Stimulated activated CD4-positive, alpha-beta T cell treated with anti-CD3 and anti-CD28 coated beads, Interleukin-4, amount 100 ng/mL, for 48 hours (primary cell): ENCODE measurements at regions not wholly inside any gene's neighbourhood (a gene's known extent, or its start where the extent isn't known, plus 50 kb on each side); places are given as distances from the start of the nearest gene placed in this dataset.

Source experiments
- DNase-seq, 2 donors: peaks; one replicate each; pipeline ENCODE4 v3.0.0-alpha.2; 2020; ENCODE audit warnings: low read depth in 2 of 2

GRCh38 chr15:92565351-92566125 lies 90.0 kb downstream of the FAM174B start:
- no peak for DNase-seq

GRCh38 chr15:92561754-92562153 lies 93.8 kb downstream of the FAM174B start:
- DNase-seq: no peak

- DNase-seq: no peak
Observed at GRCh38 chr15:92553317-92553716, 102.3 kb downstream of the FAM174B start.

- DNase-seq: no peak
Observed at GRCh38 chr15:92545996-92546395, 109.6 kb downstream of the FAM174B start.

- DNase-seq: no peak
Observed at GRCh38 chr15:92541291-92542200, 114.0 kb downstream of the FAM174B start.

GRCh38 chr15:92538115-92538514 lies 117.5 kb downstream of the FAM174B start:
- no peak for DNase-seq

- no peak for DNase-seq
Observed at GRCh38 chr15:92533298-92533697, 122.3 kb downstream of the FAM174B start.

GRCh38 chr15:92531406-92531805 lies 124.2 kb downstream of the FAM174B start:
- no peak for DNase-seq

- DNase-seq: no peak
Observed at GRCh38 chr15:92528736-92529135, 126.8 kb downstream of the FAM174B start.

- no peak for DNase-seq
Observed at GRCh38 chr15:92527197-92527596, 128.4 kb downstream of the FAM174B start.

GRCh38 chr15:92525758-92526245 lies 129.8 kb downstream of the FAM174B start:
- no peak for DNase-seq

- no peak for DNase-seq
Observed at GRCh38 chr15:92524874-92525565, 130.6 kb downstream of the FAM174B start.

GRCh38 chr15:92524161-92524560 lies 130.5 kb downstream of the ST8SIA2 start:
- DNase-seq: no peak

GRCh38 chr15:92523176-92523575 lies 129.5 kb downstream of the ST8SIA2 start:
- DNase-seq: no peak

GRCh38 chr15:92521624-92522008 lies 127.9 kb downstream of the ST8SIA2 start:
- peak; percentile 30 to 35 for DNase-seq

GRCh38 chr15:92520914-92521623 lies 127.4 kb downstream of the ST8SIA2 start:
- DNase-seq: no peak

GRCh38 chr15:92519709-92520108 lies 126.0 kb downstream of the ST8SIA2 start:
- DNase-seq: no peak
